D721Med (cell line): ENCODE measurements at regions not wholly inside any gene's neighbourhood (a gene's known extent, or its start where the extent isn't known, plus 50 kb on each side); places are given as distances from the start of the nearest gene placed in this dataset.
"Not testable (repeated sequence)": the region's sequence is repeated elsewhere in the genome, so short reads cannot be mapped to it uniquely, and the experiment has no call there.

Source experiments
- DNase-seq: peaks from one replicate; pipeline ENCODE4 v3.0.0; 2011; ENCODE audit warnings: low spot score; ENCODE audit not compliant: insufficient read length
- FAIRE-seq: peaks from 2 replicates; lab custom pipeline; 2011; peaks lifted over from hg19 to GRCh38; lab: Jason Lieb, UNC
- TF ChIP-seq, protein P1 (sequence below): IDR thresholded peaks from 2 replicates; pipeline ENCODE4 v1.5.1; 2012; ENCODE audit warnings: mild to moderate bottlenecking, control low read depth; ENCODE audit not compliant: insufficient read depth; ENCODE audit errors: missing control alignments

DNA sequence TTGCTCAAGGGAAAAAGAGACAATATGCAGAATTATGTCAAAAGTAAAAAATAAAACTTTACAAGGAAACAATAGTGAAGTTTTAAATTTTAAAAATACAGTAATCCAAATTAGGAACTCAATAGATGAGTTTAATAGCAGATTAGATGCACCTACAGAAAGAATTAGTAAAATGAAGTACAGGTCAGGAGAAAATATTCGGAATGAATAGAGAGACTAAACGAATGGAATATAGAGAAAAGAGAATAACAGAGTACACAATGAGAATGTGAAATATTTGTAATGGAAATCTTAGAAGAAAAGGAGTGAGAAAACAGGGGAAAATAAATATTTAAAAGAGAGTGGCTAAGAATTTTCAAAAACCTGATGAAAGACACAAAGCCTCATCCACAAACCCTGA, 275.7 kb upstream of the MMADHC start:
- TF ChIP-seq, protein P1, sequence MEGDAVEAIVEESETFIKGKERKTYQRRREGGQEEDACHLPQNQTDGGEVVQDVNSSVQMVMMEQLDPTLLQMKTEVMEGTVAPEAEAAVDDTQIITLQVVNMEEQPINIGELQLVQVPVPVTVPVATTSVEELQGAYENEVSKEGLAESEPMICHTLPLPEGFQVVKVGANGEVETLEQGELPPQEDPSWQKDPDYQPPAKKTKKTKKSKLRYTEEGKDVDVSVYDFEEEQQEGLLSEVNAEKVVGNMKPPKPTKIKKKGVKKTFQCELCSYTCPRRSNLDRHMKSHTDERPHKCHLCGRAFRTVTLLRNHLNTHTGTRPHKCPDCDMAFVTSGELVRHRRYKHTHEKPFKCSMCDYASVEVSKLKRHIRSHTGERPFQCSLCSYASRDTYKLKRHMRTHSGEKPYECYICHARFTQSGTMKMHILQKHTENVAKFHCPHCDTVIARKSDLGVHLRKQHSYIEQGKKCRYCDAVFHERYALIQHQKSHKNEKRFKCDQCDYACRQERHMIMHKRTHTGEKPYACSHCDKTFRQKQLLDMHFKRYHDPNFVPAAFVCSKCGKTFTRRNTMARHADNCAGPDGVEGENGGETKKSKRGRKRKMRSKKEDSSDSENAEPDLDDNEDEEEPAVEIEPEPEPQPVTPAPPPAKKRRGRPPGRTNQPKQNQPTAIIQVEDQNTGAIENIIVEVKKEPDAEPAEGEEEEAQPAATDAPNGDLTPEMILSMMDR, result no peak
- FAIRE-seq (no peak), DNase-seq (no peak)

DNA sequence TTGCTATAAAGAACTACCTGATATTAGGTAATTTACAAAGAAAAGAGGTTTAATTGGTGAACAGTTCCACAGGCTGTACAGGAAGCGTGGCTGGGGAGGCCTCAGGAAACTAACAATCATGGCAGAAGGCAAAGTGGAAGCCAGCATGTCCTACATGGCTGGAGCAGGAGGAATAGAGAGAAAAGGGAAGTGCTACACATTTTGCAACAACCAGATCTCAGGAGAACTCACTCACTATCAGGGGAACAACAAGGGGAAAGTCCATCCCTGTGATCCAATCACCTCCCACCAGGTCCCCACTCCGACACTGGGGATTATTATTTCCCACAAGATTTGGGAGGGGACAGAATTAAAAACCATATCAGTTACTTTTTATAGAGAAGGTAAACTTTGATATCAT, 273.5 kb upstream of the MMADHC start:
- TF ChIP-seq, protein P1, result no peak
- FAIRE-seq (no peak), DNase-seq (no peak)

DNA sequence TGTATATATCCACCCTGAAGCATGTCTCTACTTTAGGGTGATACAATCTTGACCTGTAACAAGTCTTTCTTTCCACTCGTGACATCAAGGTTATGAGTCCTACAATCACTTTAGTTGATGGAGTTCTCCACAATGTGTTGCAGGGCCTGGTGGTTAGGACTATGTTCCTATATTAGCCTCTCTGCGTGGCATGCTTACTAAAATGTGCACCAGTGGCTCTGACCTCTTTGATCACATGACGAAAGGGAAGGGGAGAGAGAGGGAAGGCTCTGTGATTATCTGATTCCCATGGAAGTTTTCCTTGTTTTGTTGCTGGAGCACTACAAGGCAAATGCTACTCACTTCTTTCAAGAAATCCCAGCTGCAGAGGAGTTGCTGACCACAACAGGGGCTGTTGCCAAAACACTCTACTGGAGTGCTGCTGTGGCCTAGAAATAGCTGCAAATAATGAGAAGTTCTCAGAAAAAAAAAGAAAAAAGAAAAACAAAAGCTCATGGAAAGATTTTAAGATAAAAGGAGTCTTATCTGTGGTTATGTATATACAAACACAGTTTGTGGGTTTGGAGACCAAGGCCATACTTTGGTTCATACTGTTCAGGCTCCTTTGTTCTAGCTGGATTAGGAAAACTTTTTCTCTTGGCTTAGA, 272.8 kb upstream of the MMADHC start:
- TF ChIP-seq, protein P1, result no peak
- FAIRE-seq (no peak), DNase-seq (no peak)

DNA sequence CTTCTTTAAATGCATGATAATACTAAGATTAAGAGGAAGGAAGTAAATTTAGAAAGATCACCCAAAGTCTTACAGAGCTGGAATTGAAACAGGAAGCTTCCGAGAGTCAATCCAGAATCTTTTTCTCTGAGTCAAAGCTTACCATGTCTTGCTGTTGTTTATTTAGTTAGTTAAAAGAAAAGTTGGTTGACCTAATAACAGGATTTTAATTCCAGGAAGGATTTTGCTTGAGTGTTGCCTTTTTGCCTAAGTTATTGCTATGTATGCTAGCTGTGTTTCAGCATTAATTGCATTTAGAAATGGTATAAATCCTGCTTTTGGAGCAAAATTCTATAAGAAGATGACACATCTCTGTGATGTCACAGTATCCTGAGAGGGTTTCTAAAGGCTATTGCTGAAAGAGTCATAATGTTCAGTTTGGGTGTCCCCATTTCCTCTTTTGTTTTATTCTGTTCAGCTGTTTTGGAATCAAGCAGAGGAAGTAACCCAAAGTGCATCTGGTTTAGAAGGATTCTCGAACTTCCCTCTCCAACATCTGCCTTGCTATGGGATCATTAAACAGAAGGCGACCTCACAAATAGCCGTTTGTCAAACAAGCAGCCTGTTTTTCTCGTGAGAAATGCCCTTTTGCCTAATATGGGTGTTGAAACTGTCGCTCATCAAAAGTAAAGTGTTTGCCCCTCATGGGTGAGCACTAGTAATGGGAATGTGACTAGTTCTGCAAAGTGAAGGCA, 271.5 kb upstream of the MMADHC start:
- TF ChIP-seq, protein P1, result no peak
- FAIRE-seq (no peak), DNase-seq (no peak)

DNA sequence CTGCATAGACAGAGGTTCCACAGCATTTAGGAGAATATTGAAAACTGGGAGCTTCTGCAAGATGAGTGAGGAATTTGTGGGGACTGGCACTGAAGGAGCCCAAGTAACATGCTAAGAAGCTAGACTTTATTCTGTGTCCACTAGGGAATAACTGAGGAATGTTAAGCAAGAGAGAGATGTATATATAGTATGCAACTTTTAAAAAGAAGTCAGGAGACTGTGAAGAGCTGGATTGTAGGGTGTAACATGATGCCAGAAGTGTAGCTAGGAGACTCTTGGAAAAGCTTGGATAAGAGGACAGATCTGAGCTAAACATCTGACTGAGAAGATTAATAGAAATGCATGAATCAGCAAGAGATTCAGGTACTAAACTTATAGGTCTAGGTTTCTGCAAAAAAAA, 270.6 kb upstream of the MMADHC start:
- no peak for FAIRE-seq
- TF ChIP-seq, protein P1, result no peak
- DNase-seq, result no peak

DNA sequence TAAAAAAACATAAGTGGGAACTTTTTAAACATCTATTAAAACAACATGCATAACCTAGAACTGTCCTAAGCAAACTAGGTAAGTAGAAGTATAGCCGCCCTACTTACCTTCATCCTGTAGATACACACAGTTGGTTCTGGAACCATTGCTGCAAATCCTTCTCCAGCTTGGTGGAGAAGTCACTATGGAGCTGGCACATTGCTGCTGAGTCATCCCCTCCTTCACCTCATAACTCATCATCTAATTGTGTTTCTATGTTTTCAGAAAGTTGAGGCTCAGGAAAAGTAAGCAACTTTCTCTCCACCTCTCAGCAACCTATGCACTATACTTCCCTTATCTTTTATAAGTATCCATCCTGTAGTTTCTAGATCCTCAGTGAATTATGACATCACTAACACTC, 269.8 kb upstream of the MMADHC start:
- FAIRE-seq, result no peak
- no peak for DNase-seq
- TF ChIP-seq, protein P1, result no peak

DNA sequence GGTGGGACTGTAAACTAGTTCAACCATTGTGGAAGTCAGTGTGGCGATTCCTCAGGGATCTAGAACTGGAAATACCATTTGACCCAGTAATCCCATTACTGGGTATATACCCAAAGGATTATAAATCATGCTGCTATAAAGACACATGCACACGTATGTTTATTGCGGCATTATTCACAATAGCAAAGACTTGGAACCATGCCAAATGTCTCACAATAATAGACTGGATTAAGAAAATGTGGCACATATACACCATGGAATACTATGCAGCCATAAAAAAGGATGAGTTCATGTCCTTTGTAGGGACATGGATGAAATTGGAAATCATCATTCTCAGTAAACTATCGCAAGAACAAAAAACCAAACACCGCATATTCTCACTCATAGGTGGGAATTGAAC, 268.3 kb upstream of the MMADHC start:
- not testable (repeated sequence) for DNase-seq, FAIRE-seq
